GM21423 (cell line): ENCODE measurements at regions not wholly inside any gene's neighbourhood (a gene's known extent, or its start where the extent isn't known, plus 50 kb on each side); places are given as distances from the start of the nearest gene placed in this dataset.
"Not testable (repeated sequence)": the region's sequence is repeated elsewhere in the genome, so short reads cannot be mapped to it uniquely, and the experiment has no call there.

ENCODE experiments used
- ATAC-seq: cut with Tn5 transposase; IDR thresholded peaks from one replicate; pipeline ENCODE4 v1.9.1; 2021; ENCODE audit warnings: mild to moderate bottlenecking, moderate library complexity; ENCODE audit not compliant: unreplicated experiment

DNA sequence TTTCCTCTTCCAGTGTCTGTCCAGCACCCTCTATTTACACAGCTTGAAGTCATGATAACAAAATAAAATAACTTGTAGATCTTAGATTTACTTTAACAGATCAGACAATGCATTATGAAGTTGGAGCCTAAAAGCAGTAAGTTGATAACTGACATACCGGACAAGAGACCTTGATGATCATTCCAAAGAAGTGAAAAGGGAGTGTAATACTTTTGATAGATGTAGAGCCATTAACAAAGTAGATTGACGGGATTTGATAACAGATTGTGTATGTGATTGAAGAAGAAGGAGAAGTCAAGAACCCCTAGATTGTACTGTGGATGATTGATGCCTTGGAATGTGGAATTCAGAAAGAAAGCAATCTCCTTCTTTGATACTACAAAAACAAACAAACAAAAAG is 403.8 kb upstream of the MGAT4C start:
- no peak for ATAC-seq

GRCh38 chr12:86658303-86658702 is 402.1 kb upstream of the MGAT4C start:
- no peak for ATAC-seq

DNA sequence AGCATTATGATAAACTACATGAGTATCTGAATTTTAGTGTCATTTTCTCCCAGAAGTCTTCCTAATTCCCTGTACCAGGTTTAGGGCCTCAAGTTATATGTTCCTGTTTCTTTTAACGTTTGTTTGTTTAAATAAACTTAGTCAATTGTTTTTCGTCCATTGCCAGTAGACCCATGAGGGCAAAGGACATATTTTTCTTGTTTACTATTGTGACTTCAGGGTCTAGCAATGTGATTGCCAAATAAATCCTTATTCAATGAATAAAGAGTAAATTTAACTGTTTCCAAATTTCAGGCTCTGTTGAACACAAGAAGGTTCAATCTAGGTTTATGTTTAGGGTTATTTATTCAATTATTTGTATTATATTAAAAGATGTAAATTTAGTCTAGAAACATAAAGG is 391.6 kb upstream of the MGAT4C start:
- no peak for ATAC-seq

- ATAC-seq = no peak
These were observed 378.5 kb upstream of the MGAT4C start for GRCh38 chr12:86634456-86635410.

DNA sequence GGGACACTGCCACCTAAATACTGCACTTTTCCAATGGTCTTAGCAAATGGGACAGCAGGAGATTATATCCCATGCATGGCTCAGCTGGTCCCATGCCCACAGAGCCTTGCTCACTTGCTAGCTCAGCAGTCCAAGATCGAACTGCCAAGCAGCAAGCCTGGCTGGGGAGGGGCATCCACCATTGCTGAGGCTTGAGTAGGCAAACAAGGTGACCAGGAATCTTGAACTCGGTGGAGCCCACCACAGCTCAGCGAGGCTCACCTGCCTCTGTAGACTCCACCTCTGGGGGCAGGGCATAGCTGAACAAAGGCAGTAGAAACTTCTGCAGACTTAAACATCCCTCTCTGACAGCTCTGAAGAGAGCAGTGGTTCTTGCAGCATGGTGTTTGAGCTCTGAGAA is 370.8 kb upstream of the MGAT4C start:
- no peak for ATAC-seq

DNA sequence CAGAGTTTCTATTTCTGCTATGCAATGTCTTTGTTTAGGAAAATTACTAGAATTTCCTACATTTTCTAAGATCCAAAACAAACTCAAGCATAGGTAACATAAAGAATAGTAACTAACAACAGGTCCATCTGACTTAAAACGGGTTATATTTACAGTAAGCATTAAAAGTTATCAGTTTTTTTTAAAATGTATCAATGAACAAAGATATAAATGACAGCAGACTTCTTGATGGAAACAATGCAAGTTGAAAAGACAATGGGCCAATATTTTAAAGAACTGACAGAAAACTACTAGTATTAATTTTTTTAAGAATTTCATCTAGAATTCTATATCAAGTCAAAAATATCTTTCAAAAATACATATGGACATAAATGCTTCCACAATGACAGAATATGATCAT is 367.1 kb upstream of the MGAT4C start:
- ATAC-seq = no peak

DNA sequence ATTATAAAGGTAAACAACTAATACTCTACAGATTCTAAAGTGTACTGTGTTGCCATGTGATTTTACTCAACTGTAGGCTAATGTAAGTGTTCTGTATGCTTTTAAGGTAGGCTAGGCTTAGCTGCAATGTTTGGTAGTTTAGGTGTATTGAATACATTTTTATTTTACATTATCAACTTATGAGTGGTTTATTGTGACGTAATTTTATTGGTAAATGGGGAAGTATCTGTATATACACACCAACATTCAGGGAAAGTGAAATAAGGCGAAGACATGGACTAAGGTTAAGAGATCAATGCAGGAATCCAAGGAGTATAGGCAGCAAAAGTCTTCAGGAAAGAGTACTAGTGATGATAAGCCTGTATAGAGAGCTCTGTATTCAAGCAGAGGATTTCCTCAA is 365.8 kb upstream of the MGAT4C start:
- ATAC-seq = no peak

GRCh38 chr12:86613311-86613710 is 357.1 kb upstream of the MGAT4C start:
- no peak for ATAC-seq

DNA sequence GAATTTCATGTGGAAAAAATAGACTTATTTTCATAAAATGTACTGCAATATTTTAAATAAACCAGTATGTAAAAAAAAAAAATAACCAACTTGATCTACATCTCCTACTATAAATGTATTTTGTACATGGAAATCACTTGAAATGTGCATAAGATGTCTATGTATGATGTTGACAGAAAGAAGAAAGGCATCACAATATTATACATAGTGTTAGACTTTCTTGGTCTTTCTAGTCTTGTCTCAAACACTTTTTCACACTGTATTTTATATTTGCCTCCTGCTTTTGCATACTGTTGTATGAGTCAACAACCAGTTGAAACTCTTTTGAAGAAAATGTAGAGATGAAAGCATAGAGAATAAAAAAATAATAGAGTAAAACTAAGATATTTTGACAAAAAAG is 352.4 kb upstream of the MGAT4C start:
- ATAC-seq = no peak

- ATAC-seq = no peak
These were observed 345.5 kb upstream of the MGAT4C start for GRCh38 chr12:86601550-86602308.

GRCh38 chr12:86600664-86601231 is 344.6 kb upstream of the MGAT4C start:
- no peak for ATAC-seq

- no peak for ATAC-seq
These were observed 341.2 kb upstream of the MGAT4C start for GRCh38 chr12:86597431-86597830.

GRCh38 chr12:86590296-86590695 is 334.1 kb upstream of the MGAT4C start:
- ATAC-seq = no peak

DNA sequence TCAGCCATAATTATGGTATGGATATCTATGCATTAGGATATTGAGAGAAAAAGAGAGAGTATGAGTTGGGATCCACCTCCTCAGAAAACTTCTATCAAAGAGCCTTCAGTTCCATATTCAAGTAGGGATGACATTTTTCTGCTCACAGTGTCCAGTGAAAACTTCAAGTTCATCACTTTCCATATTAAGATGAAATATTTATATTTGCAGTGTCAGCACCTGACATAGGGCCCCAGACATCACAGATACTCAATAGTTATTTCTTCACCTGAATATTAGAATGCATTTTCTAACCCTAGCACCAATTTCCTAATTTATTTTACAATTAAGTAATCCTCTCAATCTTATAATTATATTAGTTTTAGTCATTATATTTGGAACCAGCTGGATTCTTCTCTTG is 318.0 kb upstream of the MGAT4C start:
- ATAC-seq = no peak

- no peak for ATAC-seq
These were observed 316.3 kb upstream of the MGAT4C start for GRCh38 chr12:86572455-86572854.

GRCh38 chr12:86565038-86565437 is 308.8 kb upstream of the MGAT4C start:
- no peak for ATAC-seq

- not testable (repeated sequence) for ATAC-seq
These were observed 299.3 kb upstream of the MGAT4C start for GRCh38 chr12:86555491-86555890.

DNA sequence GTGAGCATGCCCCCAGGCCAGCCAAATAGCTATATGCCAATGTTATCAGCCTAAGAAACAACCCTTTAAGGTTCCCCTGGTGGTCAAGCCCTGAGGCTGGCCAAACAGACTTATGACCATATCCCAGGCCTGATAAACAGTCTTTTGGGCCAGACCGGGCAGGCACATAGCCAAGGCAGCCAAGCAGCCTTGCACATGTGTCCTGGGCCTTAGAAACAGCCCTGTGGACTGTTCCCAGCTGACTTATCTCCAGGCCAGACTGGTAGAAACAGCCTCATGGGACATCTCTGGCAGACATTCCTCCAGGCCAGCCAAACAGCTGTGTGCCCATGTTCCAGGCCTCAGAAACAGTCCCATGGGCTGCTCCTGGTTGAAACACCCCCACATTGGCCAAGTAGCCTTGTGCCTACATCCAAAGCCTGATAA is 295.0 kb upstream of the MGAT4C start:
- no peak for ATAC-seq

DNA sequence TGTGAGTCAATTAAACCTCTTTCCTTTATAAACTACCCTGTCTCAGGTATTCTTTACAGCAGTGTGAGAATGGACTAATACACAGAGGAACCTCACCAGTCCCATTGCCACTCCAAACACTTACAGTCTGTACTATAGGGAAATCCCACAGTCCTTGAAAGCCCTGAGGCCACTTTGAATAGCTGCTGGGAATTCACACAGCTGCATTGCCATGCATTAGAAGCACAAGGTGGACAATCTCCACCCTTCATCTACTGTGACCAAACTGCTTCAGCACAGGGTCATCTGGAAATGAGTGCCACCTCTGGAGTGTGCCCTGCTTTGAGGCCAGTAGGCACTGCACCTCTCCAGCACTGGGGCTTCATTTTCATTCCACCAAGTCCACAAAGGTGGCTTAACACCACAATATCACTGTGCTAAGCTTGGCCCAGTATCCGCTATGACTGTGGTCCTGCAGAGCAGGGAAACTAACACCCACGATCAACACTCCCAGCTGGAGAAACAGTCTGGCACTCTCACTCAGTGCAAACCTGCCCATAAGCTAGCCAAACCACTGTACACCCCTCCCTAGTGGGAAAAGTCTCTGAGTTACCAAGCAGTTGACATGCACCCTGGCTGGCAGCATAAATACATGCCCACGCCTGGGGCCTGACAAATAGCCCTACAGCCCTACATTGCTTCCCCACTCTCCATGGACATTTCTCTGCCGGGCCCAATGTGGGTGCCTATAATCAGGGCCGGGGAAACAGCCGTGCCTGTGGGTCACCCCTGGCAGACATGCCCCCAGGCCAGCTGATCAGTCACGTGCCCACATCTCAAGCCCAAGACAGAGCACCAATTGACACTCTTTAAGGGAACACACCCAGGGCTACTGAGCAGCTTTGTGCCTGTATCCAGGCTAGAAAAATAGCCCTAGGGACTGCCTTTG is 294.3 kb upstream of the MGAT4C start:
- no peak for ATAC-seq

DNA sequence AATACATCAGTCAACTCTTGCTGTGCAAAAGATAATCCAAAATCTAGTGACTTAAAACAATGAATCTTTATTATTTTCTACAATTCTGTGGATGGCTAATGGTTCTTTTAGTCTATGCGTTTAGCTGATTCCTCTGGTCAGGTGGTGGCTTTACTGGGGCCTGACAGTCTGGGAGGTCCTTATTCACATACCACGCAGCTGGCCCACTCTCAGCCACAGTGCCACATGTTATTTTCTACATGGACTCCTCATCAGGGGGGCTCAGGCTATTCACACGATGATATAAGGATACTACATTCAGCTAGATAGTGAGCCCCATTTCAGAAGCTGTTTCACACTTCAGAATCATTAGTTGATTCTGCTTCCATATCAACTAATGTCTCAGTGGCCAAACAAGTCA is 287.5 kb upstream of the MGAT4C start:
- ATAC-seq = no peak
